ENCODE measurements at regions not wholly inside any gene's neighbourhood (a gene's known extent, or its start where the extent isn't known, plus 50 kb on each side); places are given as distances from the start of the nearest gene placed in this dataset.

DNA sequence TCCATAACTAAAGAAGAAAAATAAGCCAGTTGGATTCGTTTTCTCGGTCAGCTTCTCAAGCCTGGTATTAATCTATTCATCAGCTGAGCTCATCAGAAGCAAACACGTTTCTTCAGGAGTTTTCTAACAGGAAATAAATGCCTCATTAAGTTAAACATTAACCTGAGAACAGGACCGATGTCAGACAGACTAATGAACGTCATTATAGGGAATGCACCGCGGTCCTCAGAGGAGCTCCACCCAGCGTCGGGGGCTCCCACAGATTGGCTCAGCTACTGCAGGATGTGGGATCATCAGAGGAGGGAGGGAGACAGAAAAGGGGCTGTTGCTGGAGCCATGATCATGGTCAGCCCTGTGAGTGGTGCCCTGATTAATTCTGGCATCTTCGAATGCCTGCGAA is 615.4 kb downstream of the PTPRU start:
- DNase-seq (ENCODE audit: low spot score) (no peak), ATAC-seq (no peak)

GRCh38 chr1:29849991-29850757 is 613.9 kb downstream of the PTPRU start:
- ATAC-seq (no peak), DNase-seq (ENCODE audit: low spot score) (no peak)

DNA sequence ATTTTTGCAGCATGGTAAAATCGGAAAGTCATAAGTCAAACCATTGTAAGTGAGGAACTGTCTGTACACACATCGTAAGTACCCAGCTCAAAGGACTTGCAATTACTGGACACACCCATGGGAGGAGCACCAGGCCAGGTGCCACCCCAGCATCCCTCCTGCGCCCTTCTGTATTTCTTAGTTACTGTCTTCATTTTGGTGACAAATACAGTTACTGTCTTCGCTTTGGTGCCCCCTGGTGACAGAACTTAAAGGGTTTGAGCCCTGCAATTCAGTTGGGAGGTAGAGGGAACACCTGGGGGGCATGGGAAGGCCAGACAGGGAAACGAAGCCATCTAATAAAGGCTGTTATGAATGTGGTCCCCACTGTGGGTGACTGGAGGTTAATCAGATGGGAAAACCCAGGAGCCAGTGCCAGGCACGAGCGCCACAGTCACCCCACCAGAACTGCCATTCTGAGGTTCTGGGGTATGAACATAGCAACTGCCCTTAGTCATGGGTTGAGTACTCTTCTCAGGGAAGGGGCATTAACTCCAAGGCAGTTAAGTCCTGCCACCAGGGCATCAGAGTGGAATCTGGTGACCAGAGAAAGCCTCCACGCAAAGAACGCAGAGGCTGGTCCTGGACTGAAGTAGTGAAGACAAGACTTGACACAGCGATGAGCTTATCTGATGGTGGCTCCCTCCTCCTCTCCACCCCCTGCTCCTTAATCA is 612.9 kb downstream of the PTPRU start:
- DNase-seq (ENCODE audit: low spot score), result no peak
- ATAC-seq, result peak; percentile 64

- DNase-seq (ENCODE audit: low spot score), result no peak
- ATAC-seq, result no peak
These were observed 609.6 kb downstream of the PTPRU start for GRCh38 chr1:29845910-29846309.

DNA sequence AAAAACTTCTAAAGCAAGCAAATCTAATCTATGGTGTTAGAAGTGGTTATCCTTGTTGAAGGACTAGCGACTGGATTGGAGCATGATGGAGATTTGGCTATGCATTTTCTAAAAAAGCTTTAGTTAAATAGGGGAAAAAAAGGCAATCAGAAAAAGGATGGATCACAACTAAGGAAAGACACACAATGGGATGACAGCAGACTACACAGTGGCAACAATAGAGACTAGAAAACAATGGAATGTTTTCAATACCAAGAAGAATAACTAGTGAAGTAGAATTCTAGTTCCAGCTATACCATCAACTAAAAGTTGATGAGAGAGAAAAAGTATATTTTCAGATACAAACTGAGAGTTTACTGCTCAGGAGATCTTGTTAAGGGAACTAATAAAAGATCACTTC is 605.8 kb downstream of the PTPRU start:
- DNase-seq (ENCODE audit: low spot score) (no peak), ATAC-seq (no peak)

DNA sequence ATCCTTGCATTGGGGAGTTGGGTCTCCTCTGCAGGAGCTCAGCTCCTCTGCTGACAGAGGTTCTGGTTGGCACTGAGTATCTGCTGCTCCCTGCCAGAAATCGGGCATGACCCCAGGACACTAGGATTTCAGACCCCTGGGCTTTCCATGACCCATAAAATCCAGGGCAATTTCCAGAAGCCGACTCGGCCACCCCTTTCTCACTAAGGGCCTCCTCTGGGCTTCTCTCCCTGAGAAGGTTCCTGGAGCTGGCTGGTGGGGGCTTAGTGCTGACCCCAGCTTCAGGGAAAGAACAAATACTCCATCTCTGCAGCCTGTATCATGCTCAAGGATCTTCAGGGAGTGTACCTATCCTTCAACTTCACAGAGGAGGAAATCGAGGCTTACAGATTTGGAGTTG is 603.4 kb downstream of the PTPRU start:
- no peak for DNase-seq (ENCODE audit: low spot score)

GRCh38 chr1:29838738-29839320 is 602.5 kb downstream of the PTPRU start:
- no peak for DNase-seq (ENCODE audit: low spot score)
- ATAC-seq, result no peak

More for the DNA sequence above, 603.4 kb downstream of the PTPRU start:
- no peak for ATAC-seq

- no peak for ATAC-seq
- DNase-seq (ENCODE audit: low spot score), result no peak
These were observed 600.6 kb downstream of the PTPRU start for GRCh38 chr1:29836651-29837646.

DNA sequence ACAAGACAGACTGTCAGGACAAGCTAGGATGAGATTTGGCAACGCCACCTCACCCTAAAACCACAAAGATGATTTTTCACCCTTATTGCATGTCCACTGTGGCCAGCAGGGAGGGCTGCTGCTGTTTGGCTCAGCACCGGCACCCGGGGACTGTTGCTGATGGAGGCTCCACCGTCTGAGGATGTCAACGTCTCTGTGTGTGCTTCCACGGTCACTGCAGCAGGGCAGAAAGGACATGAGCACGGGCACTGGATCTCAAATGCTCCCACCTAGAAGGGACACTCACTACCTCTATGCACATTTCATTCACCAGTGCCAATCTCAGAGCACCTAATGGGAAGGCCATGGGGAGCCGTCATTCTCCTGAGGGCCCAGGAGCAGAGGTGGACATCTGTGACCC is 599.6 kb downstream of the PTPRU start:
- ATAC-seq (no peak), DNase-seq (ENCODE audit: low spot score) (no peak)

- ATAC-seq (no peak), DNase-seq (ENCODE audit: low spot score) (no peak)
These were observed 599.1 kb downstream of the PTPRU start for GRCh38 chr1:29835406-29835805.

DNA sequence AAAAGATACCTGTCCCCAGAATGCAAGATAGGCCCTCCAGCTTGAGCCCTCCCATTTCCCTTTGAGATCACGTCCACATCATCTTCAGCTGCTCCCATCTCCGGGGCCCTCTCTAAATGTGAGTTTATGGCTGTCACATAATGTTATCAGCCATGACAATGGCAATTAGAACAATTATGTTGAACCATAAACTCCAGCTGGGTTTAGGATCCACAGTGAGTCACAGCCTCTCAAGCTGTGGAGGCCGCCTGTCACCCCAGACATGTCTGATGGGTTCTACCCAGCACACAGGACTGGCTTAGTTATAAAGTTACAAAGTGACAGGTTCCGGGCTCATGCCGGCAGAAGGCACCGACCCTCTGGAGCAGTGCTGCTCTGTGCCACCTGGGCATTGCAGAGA is 597.3 kb downstream of the PTPRU start:
- ATAC-seq (no peak), DNase-seq (ENCODE audit: low spot score) (peak; percentile 16)

DNA sequence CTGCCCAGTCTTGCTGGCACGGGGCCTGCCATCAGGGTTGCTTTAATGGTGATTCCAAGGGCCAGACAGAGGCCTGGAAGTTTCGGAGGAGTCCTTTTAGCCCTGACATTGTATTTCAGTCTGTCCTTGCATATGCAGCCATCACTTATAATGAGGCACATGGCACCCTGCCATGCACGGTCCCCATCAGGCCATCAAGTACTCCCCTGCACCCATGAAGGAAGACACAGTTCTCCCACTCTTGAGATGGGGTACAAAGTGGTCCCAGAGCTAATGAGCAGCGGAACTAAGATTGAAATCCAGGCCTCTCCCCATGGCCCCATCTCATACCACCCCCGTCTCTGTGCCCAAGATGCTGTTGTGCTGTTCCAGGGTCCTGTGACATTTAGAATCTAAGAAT is 596.6 kb downstream of the PTPRU start:
- DNase-seq (ENCODE audit: low spot score) (peak; percentile 33), ATAC-seq (no peak)

- no peak for ATAC-seq
These were observed 596.1 kb downstream of the PTPRU start for GRCh38 chr1:29832471-29832870.

GRCh38 chr1:29831500-29832117 is 595.3 kb downstream of the PTPRU start:
- no peak for DNase-seq (ENCODE audit: low spot score)
- no peak for ATAC-seq

More at GRCh38 chr1:29832471-29832870, 596.1 kb downstream of the PTPRU start:
- DNase-seq (ENCODE audit: low spot score), result no peak

DNA sequence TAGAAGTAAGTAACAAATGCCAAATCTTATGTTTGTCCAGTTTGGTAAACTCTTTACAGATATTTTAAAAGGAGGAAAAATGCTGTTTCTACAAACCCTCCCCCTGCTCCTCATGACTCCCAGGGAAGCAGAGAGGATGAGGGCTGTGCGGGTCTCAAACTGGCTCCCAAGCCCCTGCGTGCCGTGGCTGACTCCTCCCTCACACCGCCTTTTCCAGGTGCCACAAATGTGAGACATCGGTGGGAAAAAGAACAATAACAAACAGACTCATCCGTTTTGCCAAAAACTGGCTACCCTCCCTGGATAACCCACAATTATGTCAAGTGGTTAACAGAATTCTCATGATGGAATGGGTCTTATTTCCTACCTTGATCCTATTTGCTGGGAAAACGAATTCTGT is 594.6 kb downstream of the PTPRU start:
- ATAC-seq (no peak), DNase-seq (ENCODE audit: low spot score) (no peak)

DNA sequence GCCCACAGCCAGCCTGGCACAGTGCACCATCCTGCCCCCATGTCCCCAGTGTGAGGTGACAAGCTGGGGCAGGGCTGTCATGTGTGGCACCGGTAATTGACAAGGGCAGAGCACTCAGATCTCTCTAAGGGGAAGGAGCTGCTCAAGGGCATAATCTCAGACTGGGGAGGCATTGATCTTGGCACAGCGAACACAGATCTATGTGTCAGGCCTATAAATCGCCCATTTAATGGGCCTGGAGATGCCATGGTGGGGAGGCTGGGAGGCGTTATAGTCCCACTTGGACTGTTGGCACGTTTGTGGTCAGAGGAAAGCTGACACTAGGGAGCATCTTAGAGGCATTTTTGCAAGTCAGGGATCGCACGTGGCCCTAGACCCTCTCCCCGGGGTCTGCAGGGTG is 594.1 kb downstream of the PTPRU start:
- peak; percentile 12 for DNase-seq (ENCODE audit: low spot score)

GRCh38 chr1:29829448-29830344 is 593.4 kb downstream of the PTPRU start:
- DNase-seq (ENCODE audit: low spot score), result peak; percentile 19
- no peak for ATAC-seq

More for the DNA sequence above, 594.1 kb downstream of the PTPRU start:
- ATAC-seq, result no peak

GRCh38 chr1:29828526-29829447 is 592.5 kb downstream of the PTPRU start:
- peak; percentile 33 for DNase-seq (ENCODE audit: low spot score)

More at GRCh38 chr1:29828526-29829447, 592.5 kb downstream of the PTPRU start:
- ATAC-seq, result no peak
